CD1c-positive myeloid dendritic cell (primary cell): ENCODE measurements at regions not wholly inside any gene's neighbourhood (a gene's known extent, or its start where the extent isn't known, plus 50 kb on each side); places are given as distances from the start of the nearest gene placed in this dataset.
A peak's percentile ranks its signal among the peaks of the same experiment; 100 is the strongest.
"Not testable (repeated sequence)": the region's sequence is repeated elsewhere in the genome, so short reads cannot be mapped to it uniquely, and the experiment has no call there.

Experiments used
- DNase-seq: peaks from one replicate; pipeline ENCODE4 v3.0.0-alpha.2; 2016; ENCODE audit errors: extremely low spot score

GRCh38 chrX:63581906-63582305 lies 203.1 kb downstream of the ARHGEF9 start:
- no peak for DNase-seq

GRCh38 chrX:63581398-63581797 lies 203.6 kb downstream of the ARHGEF9 start:
- DNase-seq = no peak

GRCh38 chrX:63576533-63576932 lies 208.5 kb downstream of the ARHGEF9 start:
- no peak for DNase-seq

- DNase-seq = not testable (repeated sequence)
These were observed 209.3 kb downstream of the ARHGEF9 start for GRCh38 chrX:63575700-63576099.

- DNase-seq = no peak
These were observed 215.7 kb upstream of the SPIN4 start for GRCh38 chrX:63566856-63567255.

- no peak for DNase-seq
These were observed 210.3 kb upstream of the SPIN4 start for GRCh38 chrX:63561425-63561824.

GRCh38 chrX:63560601-63561218 lies 209.6 kb upstream of the SPIN4 start:
- DNase-seq = peak; percentile 40

- no peak for DNase-seq
These were observed 200.7 kb upstream of the SPIN4 start for GRCh38 chrX:63551856-63552255.

- DNase-seq = no peak
These were observed 179.5 kb upstream of the SPIN4 start for GRCh38 chrX:63530654-63531053.

GRCh38 chrX:63529961-63530360 lies 178.8 kb upstream of the SPIN4 start:
- DNase-seq = no peak

- no peak for DNase-seq
These were observed 175.7 kb upstream of the SPIN4 start for GRCh38 chrX:63526863-63527262.

- no peak for DNase-seq
These were observed 174.4 kb upstream of the SPIN4 start for GRCh38 chrX:63525491-63525890.

- DNase-seq = not testable (repeated sequence)
These were observed 168.2 kb upstream of the SPIN4 start for GRCh38 chrX:63519368-63519767.

- DNase-seq = no peak
These were observed 163.5 kb upstream of the SPIN4 start for GRCh38 chrX:63514569-63515080.

GRCh38 chrX:63513825-63514568 lies 162.9 kb upstream of the SPIN4 start:
- DNase-seq = no peak

GRCh38 chrX:63511361-63511760 lies 160.2 kb upstream of the SPIN4 start:
- no peak for DNase-seq

GRCh38 chrX:63508668-63509067 lies 157.5 kb upstream of the SPIN4 start:
- no peak for DNase-seq

- peak; percentile 13 for DNase-seq
These were observed 155.2 kb upstream of the SPIN4 start for GRCh38 chrX:63506320-63506719.

- DNase-seq = no peak
These were observed 152.4 kb upstream of the SPIN4 start for GRCh38 chrX:63503541-63503940.

- DNase-seq = no peak
These were observed 137.6 kb upstream of the SPIN4 start for GRCh38 chrX:63488546-63489373.

GRCh38 chrX:63475200-63475599 lies 124.1 kb upstream of the SPIN4 start:
- no peak for DNase-seq

GRCh38 chrX:63471004-63471403 lies 119.9 kb upstream of the SPIN4 start:
- no peak for DNase-seq
